ENCODE measurements at regions not wholly inside any gene's neighbourhood (a gene's known extent, or its start where the extent isn't known, plus 50 kb on each side); places are given as distances from the start of the nearest gene placed in this dataset.

GRCh38 chr2:18849841-18850578 is 260.6 kb upstream of the NT5C1B start:
- peaks cover 1% of the 10 kb centered on the region for H3K4me1 ChIP-seq (ENCODE audit: insufficient read depth)
- no peak overlapping the region for H3K27ac ChIP-seq
- no peaks in the 10 kb centered on the region for H3K9me3 ChIP-seq
- no peaks in the 10 kb centered on the region for H3K36me3 ChIP-seq
- no peak overlapping the region for H3K4me3 ChIP-seq
- no peak for DNase-seq
- WGBS, 3 donors: 84 to 88% (median 87%) methylated on average over 2 of the region's 2 CpGs
- no peaks in the 10 kb centered on the region for H3K27me3 ChIP-seq
- intact Hi-C loops (cut with DNase I): no loop called here
- TF ChIP-seq EP300 (IDR thresholded peaks at IDR 0.05) (no peak), CTCF (IDR thresholded peaks at IDR 0.05) (no peak), POLR2A (IDR thresholded peaks at IDR 0.05) (no peak)

- no peak for DNase-seq
- Histone ChIP-seq H3K4me1 (ENCODE audit: insufficient read depth) (peaks cover 1% of the 10 kb centered on the region), H3K36me3 (no peaks in the 10 kb centered on the region), H3K27me3 (no peaks in the 10 kb centered on the region), H3K4me3 (no peak overlapping the region), H3K27ac (no peak overlapping the region), H3K9me3 (no peaks in the 10 kb centered on the region)
- intact Hi-C loops (cut with DNase I): no loop called here
- TF ChIP-seq EP300 (IDR thresholded peaks at IDR 0.05) (no peak), POLR2A (IDR thresholded peaks at IDR 0.05) (no peak), CTCF (IDR thresholded peaks at IDR 0.05) (no peak)
Observed at GRCh38 chr2:18848646-18849045, 259.3 kb upstream of the NT5C1B start.

- intact Hi-C loops (cut with DNase I): no loop called here
- H3K4me1 ChIP-seq (ENCODE audit: insufficient read depth): peaks cover 1% of the 10 kb centered on the region
- no peak for DNase-seq
- no peaks in the 10 kb centered on the region for H3K9me3 ChIP-seq
- no peaks in the 10 kb centered on the region for H3K27me3 ChIP-seq
- TF ChIP-seq EP300 (IDR thresholded peaks at IDR 0.05): no peak
- no peak for TF ChIP-seq POLR2A (IDR thresholded peaks at IDR 0.05)
- TF ChIP-seq CTCF (IDR thresholded peaks at IDR 0.05): no peak
- 33 to 52% (median 44%) methylated on average over 2 of the region's 2 CpGs for WGBS, 3 donors
- H3K36me3 ChIP-seq: no peaks in the 10 kb centered on the region
- H3K27ac ChIP-seq: no peak overlapping the region
- H3K4me3 ChIP-seq: no peak overlapping the region
Observed at GRCh38 chr2:18845854-18846445, 256.6 kb upstream of the NT5C1B start.

GRCh38 chr2:18842836-18843235 is 253.5 kb upstream of the NT5C1B start:
- H3K36me3 ChIP-seq: no peaks in the 10 kb centered on the region
- H3K27ac ChIP-seq: no peak overlapping the region
- TF ChIP-seq POLR2A (IDR thresholded peaks at IDR 0.05): no peak
- no peak for TF ChIP-seq CTCF (IDR thresholded peaks at IDR 0.05)
- TF ChIP-seq EP300 (IDR thresholded peaks at IDR 0.05): no peak
- no peaks in the 10 kb centered on the region for H3K27me3 ChIP-seq
- no peak overlapping the region for H3K4me3 ChIP-seq
- DNase-seq: no peak
- WGBS, 3 donors: 81 to 88% (median 83%) methylated on average over 5 of the region's 5 CpGs
- H3K4me1 ChIP-seq (ENCODE audit: insufficient read depth): peaks cover 1% of the 10 kb centered on the region
- H3K9me3 ChIP-seq: no peaks in the 10 kb centered on the region
- intact Hi-C loops (cut with DNase I): no loop called here

All from ovary (tissue), 7 donors.